ENCODE measurements at regions not wholly inside any gene's neighbourhood (a gene's known extent, or its start where the extent isn't known, plus 50 kb on each side); places are given as distances from the start of the nearest gene placed in this dataset.

DNA sequence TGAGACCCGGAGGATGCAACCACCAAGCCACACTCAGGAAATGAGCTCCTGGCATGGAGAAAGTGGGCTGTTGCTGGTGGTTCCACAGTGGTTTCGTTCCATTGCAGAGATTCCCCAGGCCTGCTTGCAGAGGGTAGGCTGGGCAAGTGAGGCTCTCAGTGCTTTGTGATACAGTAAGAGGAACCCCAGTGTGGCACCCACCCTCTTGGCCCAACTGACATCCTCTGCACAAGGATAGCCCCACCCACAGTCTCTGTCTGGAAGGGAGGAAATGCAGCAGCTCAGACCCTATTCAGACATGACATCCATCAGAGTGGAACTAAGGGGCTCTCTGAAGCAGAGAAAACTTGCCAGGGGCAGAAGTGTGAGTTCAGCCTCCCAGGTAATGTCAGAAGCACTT is 69.6 kb upstream of the FSTL4 start:
- DNase-seq = no peak

DNA sequence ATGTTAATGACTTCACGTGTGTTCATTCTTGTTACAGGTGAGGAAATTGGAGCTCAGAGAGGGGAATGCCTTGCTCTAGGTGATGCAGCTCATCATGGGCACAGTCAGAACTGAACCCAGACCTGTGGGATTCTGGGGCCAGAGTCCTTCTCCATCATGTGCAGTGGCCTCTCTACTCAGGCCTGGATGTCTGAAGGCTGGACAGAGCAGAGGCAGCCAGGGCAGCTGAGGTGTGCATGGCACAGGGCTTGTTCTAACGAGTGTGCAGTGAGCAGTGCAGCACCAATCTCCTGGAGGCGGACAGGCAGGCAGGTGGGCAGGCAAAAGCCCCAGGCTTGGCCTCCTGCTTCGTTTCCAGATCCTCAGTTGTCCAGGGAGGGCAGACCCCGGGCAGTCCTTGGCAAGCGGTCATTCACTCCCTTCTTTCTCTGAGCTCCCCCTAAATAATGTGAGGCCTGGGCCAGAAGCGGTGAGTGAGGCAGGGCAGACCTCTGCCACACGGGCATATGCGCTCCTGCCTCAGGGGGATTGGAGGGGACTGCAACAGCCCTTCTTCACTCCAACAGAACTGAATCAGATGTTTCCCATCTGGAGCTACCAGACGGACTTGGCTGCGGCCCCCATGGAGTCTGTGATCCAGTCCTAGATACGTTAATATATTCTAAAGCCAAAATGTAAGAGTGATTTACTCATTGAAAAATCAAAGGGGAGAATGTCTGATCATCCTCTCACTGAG is 68.7 kb upstream of the FSTL4 start:
- no peak for DNase-seq

DNA sequence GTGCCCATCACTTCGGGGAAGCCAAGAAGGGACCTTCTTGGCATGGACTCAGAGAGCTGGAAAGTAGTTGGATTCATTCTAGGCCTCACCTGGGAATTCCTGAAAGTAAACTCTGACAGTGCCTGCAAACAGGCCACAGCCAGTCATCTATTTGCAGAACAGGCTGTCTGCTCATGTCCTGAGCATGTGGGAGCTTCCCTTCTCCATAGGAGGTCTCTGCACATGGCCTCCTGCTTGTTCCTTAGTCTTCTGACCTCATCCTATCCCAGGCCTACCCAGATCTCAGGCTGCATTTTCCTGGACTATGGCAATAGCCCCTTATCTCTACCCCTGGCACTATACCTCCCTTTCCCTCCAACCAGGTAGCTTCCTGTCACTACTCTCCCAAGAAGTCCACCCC is 67.2 kb upstream of the FSTL4 start:
- no peak for DNase-seq

DNA sequence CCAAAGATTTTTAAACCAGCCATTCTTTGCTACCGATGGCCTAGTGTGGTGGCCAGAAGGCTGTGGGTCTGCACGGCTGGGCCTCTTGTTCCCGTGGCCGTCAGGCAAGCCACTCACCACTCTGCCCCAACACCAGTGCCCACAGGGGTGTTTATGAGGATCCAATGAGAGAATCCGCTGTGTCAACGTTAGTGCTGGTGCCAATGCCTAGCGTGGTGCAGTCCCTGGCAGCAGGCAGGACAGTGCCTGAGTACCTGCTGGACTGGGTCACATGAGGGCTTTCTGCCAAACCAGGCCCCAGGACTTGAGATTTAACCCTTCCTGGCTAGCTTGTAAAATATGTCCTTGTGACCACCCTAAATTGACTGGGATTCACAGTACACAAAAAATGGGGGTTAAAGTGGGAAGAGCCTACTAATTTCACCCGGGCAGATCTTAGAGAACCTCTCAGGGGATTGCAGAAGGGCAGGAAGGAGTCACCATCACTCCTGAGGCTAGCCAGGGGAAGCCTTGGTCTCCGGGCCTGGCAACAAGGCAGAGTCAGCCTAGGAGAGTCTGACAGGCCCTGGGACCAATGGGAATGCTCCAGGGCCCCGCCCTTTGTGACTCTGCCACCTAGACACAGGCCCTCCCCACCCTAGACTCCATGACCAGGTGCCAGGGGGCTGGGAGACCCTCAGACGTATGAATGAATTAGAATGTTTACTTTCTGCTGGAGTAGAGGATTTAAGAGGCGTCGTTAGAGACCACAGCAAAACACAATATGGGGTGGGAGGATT is 63.2 kb upstream of the FSTL4 start:
- no peak for DNase-seq

DNA sequence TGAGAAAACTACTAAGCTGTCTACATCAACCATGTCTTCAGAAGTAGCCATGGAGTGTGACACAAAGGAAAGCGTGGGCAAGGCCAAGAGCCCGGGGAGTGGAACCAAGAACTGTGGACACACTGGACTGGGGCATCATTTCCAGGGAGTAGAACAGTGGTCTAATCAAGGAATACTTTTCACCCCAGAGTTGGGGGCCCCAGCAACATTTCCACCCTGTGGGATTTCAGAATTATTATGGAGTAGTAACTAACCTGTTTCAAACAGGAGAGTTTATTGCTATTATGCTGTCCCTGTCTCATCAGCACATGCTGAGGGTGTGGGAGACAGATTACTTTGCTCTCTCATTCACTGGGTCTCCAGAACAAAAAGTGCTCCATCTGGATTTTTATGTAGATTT is 58.0 kb upstream of the FSTL4 start:
- no peak for DNase-seq

DNA sequence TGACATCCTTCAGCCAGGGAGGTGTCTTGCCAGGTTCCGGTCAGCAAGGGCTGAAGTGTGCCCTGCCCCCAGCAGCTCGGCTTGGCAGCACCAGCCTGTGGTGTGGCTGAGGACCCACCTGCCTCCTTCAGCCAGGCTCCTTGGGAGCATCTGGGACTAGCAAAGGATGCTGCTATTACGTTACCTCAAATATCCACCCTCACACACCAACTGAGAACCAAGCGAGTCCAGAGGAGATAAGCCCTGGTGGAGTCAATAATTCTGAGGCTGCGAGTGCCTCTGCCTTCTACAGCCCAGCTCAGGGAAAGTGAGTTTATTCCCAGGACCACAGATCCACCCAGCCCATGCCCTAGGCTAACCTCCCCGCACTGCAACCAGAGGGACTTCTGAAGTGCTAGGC is 57.1 kb upstream of the FSTL4 start:
- DNase-seq = no peak

DNA sequence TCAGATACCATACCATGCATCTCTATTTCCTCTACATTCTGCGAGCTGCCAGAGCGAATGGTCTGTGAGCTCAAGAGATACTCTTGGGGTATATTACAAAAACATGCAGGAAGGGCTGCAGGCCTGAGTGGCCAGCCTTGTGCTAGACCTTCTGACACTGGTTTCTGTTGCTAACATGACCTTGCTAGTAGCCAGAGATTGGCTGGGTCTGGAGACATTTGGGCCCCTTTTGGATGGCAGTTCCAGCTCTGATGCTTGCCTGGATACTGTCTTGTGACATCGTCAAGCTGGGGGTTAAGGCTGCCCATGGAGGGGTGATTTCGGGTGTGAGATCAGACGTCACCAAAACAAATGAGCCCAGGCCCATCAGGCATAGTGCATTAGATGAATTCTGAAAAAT is 56.1 kb upstream of the FSTL4 start:
- no peak for DNase-seq

DNA sequence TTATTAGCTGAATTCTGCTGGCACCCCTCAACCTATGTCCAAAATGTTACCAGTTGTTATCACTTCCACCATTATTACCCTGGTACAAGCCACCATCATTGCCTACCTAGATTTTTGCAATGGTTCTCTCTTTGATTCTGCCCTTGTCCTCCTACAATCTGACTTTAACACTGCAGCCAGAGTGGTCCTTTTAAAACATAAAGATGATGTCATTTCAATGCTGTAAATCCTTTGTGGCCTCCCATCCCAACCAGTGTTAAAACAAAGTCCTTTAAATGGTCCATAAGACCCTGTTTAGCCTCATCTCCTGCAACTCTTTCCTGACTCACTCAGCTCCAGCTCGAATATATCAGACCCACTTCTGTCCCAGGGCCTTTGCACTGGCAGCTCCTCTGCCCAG is 54.9 kb upstream of the FSTL4 start:
- no peak for DNase-seq

DNA sequence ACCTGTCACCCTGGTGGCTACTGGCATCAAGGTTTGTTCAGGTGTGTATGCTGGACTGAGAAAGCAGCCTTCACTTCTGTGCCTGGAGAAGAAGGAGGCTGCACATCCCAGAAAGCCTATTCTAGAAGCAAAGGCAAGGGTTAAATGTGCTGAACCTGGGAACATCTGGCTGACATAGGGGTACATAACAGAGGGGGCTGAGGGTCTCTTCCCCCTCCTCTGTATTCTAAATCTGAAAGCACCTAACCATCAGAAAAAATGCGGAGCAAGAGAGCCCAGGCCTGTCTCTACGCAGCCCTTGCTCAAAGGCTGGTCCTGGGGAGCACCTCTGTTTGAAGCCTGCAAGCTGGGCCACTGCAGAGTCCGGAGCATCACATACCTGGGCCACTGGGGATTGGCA is 53.2 kb upstream of the FSTL4 start:
- no peak for DNase-seq

DNA sequence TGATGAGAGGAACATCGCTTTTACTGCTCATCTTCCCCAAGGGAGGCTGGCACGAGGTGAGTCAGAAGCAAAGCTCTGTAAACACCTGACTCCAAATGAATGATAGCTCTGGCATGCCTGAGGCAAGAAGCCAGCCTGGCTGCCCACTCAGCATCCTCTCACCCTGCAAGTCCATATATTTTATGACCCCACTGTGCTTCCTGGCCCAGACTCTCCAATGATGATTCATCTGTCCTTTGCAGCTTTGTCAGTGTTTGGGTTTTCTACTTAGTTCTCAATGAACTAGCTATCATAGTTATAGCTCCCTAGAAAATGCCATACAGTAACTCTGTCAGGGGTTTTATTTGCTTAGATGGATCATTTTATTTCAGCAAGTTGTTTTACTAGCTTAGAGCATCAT is 52.1 kb upstream of the FSTL4 start:
- DNase-seq = no peak

DNA sequence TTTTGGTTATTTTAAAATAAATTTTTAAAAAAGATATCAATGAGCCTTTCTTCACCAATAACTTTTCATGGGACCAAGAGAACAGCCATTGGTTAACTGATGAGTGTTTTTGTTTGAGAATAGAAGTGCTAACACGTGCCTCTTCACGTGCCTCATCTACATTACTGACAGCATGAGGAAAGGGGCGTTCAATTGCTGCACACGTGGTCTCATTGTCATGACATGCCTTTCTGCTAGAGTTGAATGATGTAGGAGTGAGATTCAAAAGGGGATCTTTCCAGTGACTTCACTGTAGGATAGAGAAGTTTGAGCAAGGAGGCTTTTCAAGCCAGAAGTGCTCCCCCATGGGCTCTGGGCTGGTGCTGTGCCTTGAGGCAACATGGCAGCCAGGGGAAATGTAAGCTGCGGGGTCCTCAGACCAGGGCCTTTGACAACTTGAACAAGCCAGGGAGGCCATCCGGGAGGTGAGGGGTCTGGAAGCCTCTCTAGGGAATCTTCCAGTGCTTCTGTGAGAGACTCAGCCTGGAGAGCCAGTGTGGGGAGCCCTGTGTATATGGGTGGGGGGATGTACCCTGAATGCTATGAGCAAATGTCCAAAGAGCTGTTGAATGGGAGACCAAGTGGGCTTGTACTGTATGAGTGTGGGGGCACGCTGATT is 51.2 kb upstream of the FSTL4 start:
- no peak for DNase-seq

DNA sequence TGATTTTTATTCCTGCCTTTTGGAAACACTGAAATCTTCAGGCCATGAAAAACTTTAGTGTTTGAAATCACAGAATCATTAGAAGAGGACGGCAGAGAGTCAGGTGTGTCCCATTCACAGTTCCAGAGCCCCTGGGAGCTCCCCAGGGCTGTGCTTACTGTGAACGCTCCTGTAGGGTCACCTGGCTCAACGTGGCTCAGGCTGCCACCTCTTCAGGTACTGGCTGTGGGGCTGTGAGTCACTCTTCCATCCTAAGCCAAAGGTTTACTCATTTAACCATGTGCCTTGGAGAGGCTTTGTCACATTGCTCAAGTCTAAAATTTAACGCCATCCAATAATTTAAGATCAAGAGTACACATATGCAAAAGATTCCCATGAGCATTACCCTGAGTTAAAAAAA is 50.2 kb upstream of the FSTL4 start:
- no peak for DNase-seq

All from CD4-positive, alpha-beta T cell treated with Interleukin-1 beta for 1 hour (primary cell).